GM10266 (cell line): ENCODE measurements at regions not wholly inside any gene's neighbourhood (a gene's known extent, or its start where the extent isn't known, plus 50 kb on each side); places are given as distances from the start of the nearest gene placed in this dataset.
"Not testable (repeated sequence)": the region's sequence is repeated elsewhere in the genome, so short reads cannot be mapped to it uniquely, and the experiment has no call there.

Experiments used
- DNase-seq: peaks from one replicate; pipeline ENCODE4 v3.0.0; 2012; ENCODE audit errors: extremely low spot score
- CTCF ChIP-seq: IDR thresholded peaks from 2 replicates; pipeline ENCODE4 v1.5.1; 2012; ENCODE audit warnings: mild to moderate bottlenecking, low read depth; ENCODE audit not compliant: control insufficient read depth, insufficient read depth; ENCODE audit errors: missing control alignments

- no peak for DNase-seq
- no peak for TF ChIP-seq CTCF
These were observed 420.6 kb upstream of the DEPDC1 start for GRCh38 chr1:68917456-68917855.

DNA sequence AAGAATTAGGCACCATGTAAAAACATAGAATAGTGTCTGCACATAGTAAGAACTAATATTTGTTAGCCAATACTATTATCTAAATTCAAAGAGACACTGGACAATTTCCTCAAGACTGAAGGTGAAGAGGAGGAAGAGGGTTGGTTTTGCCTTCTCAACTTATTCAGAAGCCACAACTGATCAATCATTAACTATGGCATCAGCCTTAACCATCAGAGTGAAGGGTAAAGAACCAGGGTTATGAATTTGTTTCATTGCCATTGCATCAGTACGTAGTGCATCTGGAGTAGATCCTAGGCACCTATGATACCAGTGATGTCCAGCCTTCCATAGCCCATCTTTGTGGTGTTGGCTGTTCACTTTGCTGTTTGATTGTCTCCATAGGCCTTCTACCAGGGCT lies 421.7 kb upstream of the DEPDC1 start:
- DNase-seq = no peak
- TF ChIP-seq CTCF = no peak

DNA sequence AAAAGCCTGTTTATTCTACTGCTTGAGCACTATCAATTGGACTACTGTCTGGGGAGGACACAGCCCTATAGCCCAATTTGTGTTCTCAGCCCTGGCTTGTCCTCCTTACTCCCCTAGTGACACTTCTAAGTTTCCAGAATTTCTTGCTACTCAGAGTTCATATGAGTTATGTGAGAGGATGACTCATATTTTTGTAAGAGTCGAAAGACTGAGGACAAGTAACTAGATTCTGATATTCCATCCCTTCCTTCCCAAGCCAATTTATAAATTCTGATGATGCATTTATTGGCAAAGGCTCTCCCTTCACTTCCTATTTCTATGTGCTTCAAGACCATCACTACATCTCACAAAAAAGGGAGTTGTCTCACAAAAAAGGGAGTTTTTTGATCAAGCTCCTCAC lies 422.2 kb upstream of the DEPDC1 start:
- DNase-seq = no peak
- TF ChIP-seq CTCF = no peak

- not testable (repeated sequence) for DNase-seq
These were observed 426.7 kb upstream of the DEPDC1 start for GRCh38 chr1:68923475-68924088.

- no peak for TF ChIP-seq CTCF
- DNase-seq = no peak
These were observed 433.2 kb upstream of the DEPDC1 start for GRCh38 chr1:68930101-68930500.

DNA sequence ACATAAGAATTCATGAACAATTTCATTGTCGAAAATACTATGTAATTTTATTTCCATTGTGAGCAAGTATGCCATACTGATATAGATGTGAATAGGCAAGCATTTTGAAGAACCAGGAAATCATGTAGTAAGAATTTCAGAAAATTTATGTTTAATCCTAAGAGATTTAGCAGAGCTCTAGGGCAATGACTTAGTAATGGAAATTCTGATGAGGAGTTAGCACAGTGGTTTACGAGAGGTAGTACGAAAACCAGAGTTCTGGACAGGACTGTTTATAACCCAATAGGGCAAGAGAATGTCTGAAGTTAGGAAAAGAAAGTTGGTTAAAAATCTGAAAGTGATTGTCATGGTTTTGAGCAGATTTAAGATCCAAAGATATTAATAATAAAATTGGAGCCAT lies 439.6 kb upstream of the DEPDC1 start:
- DNase-seq = no peak
- TF ChIP-seq CTCF = no peak

DNA sequence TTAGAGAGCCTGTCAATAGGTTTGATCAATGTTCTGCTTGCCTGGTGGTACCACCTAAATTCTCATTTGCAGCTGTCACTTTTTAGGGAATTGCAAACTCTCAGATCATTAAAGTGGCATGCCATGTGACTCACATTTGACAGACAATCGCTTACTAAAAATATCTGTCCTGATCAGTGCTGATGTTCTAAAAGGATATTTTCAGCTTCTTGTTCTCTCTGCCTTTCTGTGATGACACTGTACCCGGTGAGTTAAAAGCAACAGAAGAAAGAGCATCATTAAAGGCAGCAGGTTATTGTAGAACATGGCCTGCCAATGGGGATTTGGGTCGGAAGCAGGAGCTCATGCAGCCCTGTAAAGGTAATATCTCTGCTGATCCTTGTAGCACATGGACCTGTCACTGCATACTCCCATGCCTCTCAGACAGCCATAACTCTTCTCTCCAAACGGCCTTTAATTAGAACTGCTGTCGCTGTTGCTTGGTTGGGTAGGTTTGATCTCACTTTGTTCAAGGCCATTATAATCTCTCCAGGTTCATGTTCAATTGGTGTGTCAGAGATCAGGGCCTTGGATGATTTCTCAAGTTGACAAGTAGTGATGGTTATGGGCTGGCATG lies 441.3 kb upstream of the DEPDC1 start:
- no peak for TF ChIP-seq CTCF
- no peak for DNase-seq

DNA sequence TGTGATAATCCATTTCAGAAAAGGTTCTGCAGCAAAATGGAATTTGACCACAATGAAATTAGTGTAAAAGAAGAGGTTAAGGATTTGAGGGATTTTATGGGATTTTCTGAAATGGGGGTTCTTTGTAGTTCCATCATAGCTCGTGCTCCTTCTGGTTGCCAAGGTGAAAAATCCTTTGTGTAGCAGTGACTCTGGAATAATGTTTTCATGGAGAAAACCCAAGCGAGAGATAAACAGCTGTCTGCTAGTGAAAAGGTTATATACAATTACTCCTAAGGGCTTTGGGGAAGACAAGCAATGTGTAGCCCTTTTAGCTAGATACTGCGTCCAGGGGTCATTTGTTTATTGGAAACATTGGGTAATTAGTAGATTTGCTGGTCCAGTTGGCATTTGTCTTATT lies 453.2 kb upstream of the DEPDC1 start:
- DNase-seq = no peak
- TF ChIP-seq CTCF = no peak
